Neural cell (in vitro differentiated cells): ENCODE measurements at regions not wholly inside any gene's neighbourhood (a gene's known extent, or its start where the extent isn't known, plus 50 kb on each side); places are given as distances from the start of the nearest gene placed in this dataset.

Source experiments
- H2AFZ ChIP-seq: fragments of 200-600, 300-800 bp; sonication (generic), shearing (Covaris generic); 2 replicates; pipeline ENCODE4 v1.6.0; 2014; ENCODE audit warnings: low read depth, mild to moderate bottlenecking, antibody characterized with exemption, low read length, moderate library complexity
- H3F3A ChIP-seq: fragments of 200-600 bp; shearing (Covaris generic); 2 replicates; pipeline ENCODE4 v1.6.1; 2016; ENCODE audit warnings: mild to moderate bottlenecking, moderate library complexity, mixed read lengths, antibody characterized with exemption, low read length; ENCODE audit not compliant: insufficient read depth, poor library complexity, severe bottlenecking
- H3K27ac ChIP-seq: fragments of 200-600, 300-800 bp; sonication (generic), shearing (Covaris generic); 2 replicates; pipeline ENCODE4 v1.5.1; 2014; ENCODE audit warnings: mild to moderate bottlenecking, low read length, moderate library complexity
- H3K27me3 ChIP-seq: fragments of 300-800, 200-600 bp; sonication (generic), shearing (Covaris generic); 2 replicates; pipeline ENCODE4 v1.6.0; 2014; ENCODE audit warnings: mild to moderate bottlenecking, low read depth, low read length, moderate library complexity; ENCODE audit not compliant: insufficient read depth
- H3K36me3 ChIP-seq: fragments of 300-800, 200-600 bp; sonication (generic), shearing (Covaris generic); 2 replicates; pipeline ENCODE4 v1.5.1; 2014; ENCODE audit warnings: mild to moderate bottlenecking, antibody characterized with exemption, low read length, moderate library complexity; ENCODE audit not compliant: insufficient read depth
- H3K4me2 ChIP-seq: fragments of 300-800, 200-600 bp; sonication (generic), shearing (Covaris generic); 2 replicates; pipeline ENCODE4 v1.6.0; 2014; ENCODE audit warnings: mild to moderate bottlenecking, low read length
- H3K4me3 ChIP-seq: fragments of 300-800, 200-600 bp; sonication (generic), shearing (Covaris generic); 2 replicates; pipeline ENCODE4 v1.5.1; 2014; ENCODE audit warnings: mild to moderate bottlenecking, low read length, moderate library complexity
- H3K79me2 ChIP-seq: fragments of 200-600 bp; shearing (Covaris generic); replicated peaks from 2 replicates; pipeline ENCODE4 v1.6.0; 2014; ENCODE audit warnings: mild to moderate bottlenecking, low read length, moderate library complexity; ENCODE audit not compliant: insufficient read depth
- H3K9ac ChIP-seq: fragments of 300-800, 200-600 bp; sonication (generic), shearing (Covaris generic); 2 replicates; pipeline ENCODE4 v1.6.1; 2016; ENCODE audit warnings: mild to moderate bottlenecking, low read length, mixed read lengths
- H3K9me2 ChIP-seq: fragments of 200-600 bp; shearing (Covaris generic); 2 replicates; pipeline ENCODE4 v1.6.1; 2016; ENCODE audit warnings: mild to moderate bottlenecking, low read length, mixed read lengths; ENCODE audit not compliant: insufficient read depth
- H3K9me3 ChIP-seq: fragments of 200-600, 300-800 bp; sonication (generic), shearing (Covaris generic); 2 replicates; pipeline ENCODE4 v1.6.1; 2016; ENCODE audit warnings: mild to moderate bottlenecking, mixed run types, low read length, moderate library complexity, mixed read lengths
- H4K20me1 ChIP-seq: fragments of 200-600 bp; shearing (Covaris generic); 2 replicates; pipeline ENCODE4 v1.6.1; 2016; ENCODE audit warnings: mild to moderate bottlenecking, mixed run types; ENCODE audit not compliant: insufficient read depth
- EP300 ChIP-seq: fragments of 450-650 bp; conservative IDR thresholded peaks from 2 replicates; pipeline ENCODE4 v1.6.1; 2014; ENCODE audit warnings: antibody characterized with exemption, mild to moderate bottlenecking, moderate library complexity; ENCODE audit not compliant: poor library complexity, severe bottlenecking
- EZH2 ChIP-seq: fragments of 200-600, 300-800 bp; shearing (Covaris generic), sonication (generic); IDR thresholded peaks from 2 replicates; pipeline ENCODE4 v1.6.1; 2014; ENCODE audit warnings: antibody characterized with exemption, low read length, borderline replicate concordance, mild to moderate bottlenecking; ENCODE audit not compliant: insufficient read depth, poor library complexity, severe bottlenecking
- MXI1 ChIP-seq: fragments of 450-650 bp; conservative IDR thresholded peaks from 2 replicates; pipeline ENCODE4 v1.6.1; 2014; ENCODE audit warnings: antibody characterized with exemption, mild to moderate bottlenecking; ENCODE audit not compliant: poor library complexity, severe bottlenecking
- POLR2AphosphoS5 ChIP-seq: IDR thresholded peaks from 2 replicates; pipeline ENCODE4 v1.6.1; 2012
- RAD21 ChIP-seq: fragments of 450-650 bp; conservative IDR thresholded peaks from 2 replicates; pipeline ENCODE4 v1.6.1; 2014; ENCODE audit warnings: antibody characterized with exemption, mild to moderate bottlenecking, moderate library complexity
- SMC3 ChIP-seq: fragments of 450-650 bp; conservative IDR thresholded peaks from 2 replicates; pipeline ENCODE4 v1.6.1; 2014; ENCODE audit warnings: antibody characterized with exemption, mild to moderate bottlenecking, moderate library complexity; ENCODE audit not compliant: poor library complexity
- TAF1 ChIP-seq: IDR thresholded peaks from 2 replicates; pipeline ENCODE4 v1.6.1; 2012; ENCODE audit warnings: low read depth
- TF ChIP-seq, protein P1 (sequence below): fragments of 450-650 bp; IDR thresholded peaks from 2 replicates; pipeline ENCODE4 v1.5.1; 2014; ENCODE audit warnings: antibody characterized with exemption, mild to moderate bottlenecking, moderate library complexity; ENCODE audit not compliant: poor library complexity, severe bottlenecking
- TF ChIP-seq, protein P2 (sequence below): IDR thresholded peaks from 2 replicates; pipeline ENCODE4 v1.6.1; 2012; ENCODE audit warnings: borderline replicate concordance

DNA sequence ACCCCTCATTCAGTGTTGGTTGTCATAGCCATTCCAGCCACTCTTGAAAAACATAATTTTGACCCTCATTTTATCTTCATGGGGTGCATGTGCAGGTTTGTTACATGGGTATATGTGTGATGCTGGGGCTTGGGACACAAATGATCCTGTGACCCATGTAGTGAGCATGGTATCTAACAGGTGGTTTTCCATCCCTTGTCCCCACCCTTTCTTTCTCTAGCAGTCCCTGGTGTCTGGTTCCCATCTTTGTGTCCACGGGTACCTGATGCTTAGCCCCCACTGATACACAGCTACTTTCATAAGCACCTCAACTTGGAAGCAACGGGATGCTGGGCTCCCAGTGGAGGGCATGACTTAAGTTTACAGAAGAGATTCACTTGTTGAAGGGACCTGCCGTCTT lies 373.5 kb downstream of the UQCRFS1 start:
- Histone ChIP-seq H3K9ac (no peak overlapping the region), H3F3A (no peaks in the 10 kb centered on the region), H3K4me3 (no peak overlapping the region), H3K27ac (no peak overlapping the region), H4K20me1 (no peaks in the 10 kb centered on the region), H3K79me2 (no peaks in the 10 kb centered on the region), H3K9me3 (no peaks in the 10 kb centered on the region), H3K4me2 (no peak overlapping the region), H3K36me3 (no peaks in the 10 kb centered on the region), H3K9me2 (no peaks in the 10 kb centered on the region), H3K27me3 (no peaks in the 10 kb centered on the region), H2AFZ (no peak overlapping the region)
- TF ChIP-seq POLR2AphosphoS5 = no peak
- TF ChIP-seq, protein P1, sequence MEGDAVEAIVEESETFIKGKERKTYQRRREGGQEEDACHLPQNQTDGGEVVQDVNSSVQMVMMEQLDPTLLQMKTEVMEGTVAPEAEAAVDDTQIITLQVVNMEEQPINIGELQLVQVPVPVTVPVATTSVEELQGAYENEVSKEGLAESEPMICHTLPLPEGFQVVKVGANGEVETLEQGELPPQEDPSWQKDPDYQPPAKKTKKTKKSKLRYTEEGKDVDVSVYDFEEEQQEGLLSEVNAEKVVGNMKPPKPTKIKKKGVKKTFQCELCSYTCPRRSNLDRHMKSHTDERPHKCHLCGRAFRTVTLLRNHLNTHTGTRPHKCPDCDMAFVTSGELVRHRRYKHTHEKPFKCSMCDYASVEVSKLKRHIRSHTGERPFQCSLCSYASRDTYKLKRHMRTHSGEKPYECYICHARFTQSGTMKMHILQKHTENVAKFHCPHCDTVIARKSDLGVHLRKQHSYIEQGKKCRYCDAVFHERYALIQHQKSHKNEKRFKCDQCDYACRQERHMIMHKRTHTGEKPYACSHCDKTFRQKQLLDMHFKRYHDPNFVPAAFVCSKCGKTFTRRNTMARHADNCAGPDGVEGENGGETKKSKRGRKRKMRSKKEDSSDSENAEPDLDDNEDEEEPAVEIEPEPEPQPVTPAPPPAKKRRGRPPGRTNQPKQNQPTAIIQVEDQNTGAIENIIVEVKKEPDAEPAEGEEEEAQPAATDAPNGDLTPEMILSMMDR = no peak
- TF ChIP-seq SMC3 = no peak
- TF ChIP-seq TAF1 = no peak
- TF ChIP-seq EP300 = no peak
- TF ChIP-seq, protein P2, sequence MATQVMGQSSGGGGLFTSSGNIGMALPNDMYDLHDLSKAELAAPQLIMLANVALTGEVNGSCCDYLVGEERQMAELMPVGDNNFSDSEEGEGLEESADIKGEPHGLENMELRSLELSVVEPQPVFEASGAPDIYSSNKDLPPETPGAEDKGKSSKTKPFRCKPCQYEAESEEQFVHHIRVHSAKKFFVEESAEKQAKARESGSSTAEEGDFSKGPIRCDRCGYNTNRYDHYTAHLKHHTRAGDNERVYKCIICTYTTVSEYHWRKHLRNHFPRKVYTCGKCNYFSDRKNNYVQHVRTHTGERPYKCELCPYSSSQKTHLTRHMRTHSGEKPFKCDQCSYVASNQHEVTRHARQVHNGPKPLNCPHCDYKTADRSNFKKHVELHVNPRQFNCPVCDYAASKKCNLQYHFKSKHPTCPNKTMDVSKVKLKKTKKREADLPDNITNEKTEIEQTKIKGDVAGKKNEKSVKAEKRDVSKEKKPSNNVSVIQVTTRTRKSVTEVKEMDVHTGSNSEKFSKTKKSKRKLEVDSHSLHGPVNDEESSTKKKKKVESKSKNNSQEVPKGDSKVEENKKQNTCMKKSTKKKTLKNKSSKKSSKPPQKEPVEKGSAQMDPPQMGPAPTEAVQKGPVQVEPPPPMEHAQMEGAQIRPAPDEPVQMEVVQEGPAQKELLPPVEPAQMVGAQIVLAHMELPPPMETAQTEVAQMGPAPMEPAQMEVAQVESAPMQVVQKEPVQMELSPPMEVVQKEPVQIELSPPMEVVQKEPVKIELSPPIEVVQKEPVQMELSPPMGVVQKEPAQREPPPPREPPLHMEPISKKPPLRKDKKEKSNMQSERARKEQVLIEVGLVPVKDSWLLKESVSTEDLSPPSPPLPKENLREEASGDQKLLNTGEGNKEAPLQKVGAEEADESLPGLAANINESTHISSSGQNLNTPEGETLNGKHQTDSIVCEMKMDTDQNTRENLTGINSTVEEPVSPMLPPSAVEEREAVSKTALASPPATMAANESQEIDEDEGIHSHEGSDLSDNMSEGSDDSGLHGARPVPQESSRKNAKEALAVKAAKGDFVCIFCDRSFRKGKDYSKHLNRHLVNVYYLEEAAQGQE = no peak
- TF ChIP-seq MXI1 = no peak
- no peak for TF ChIP-seq RAD21
- TF ChIP-seq EZH2 = no peak

DNA sequence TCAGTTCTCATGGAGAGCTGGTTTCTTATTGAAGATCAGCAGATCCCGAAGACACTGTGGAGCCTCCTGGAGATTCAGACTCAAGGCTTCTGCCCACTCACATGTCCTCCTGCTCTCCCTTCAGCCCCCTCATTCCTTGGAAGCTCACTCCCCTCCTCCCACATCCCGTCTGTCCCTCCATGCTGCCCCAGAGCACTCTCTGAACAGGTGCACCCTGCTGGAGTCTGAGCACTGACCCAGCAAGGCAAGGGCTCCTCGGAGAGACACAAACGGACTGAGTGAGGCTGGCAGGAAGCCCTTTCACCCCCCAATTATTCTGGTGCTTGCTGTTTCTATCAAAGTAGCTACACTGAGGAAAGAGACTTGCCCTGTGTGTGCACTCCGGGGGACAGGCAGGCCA lies 374.0 kb downstream of the UQCRFS1 start:
- no peak for TF ChIP-seq TAF1
- no peak for TF ChIP-seq EZH2
- no peak for TF ChIP-seq SMC3
- TF ChIP-seq, protein P2 = no peak
- no peak for TF ChIP-seq MXI1
- TF ChIP-seq, protein P1 = no peak
- TF ChIP-seq RAD21 = no peak
- no peak for TF ChIP-seq POLR2AphosphoS5
- TF ChIP-seq EP300 = no peak
- no peaks in the 10 kb centered on the region for H3K79me2 ChIP-seq
- no peak overlapping the region for H3K27ac ChIP-seq
- H3K4me3 ChIP-seq = no peak overlapping the region
- no peaks in the 10 kb centered on the region for H3K36me3 ChIP-seq
- no peak overlapping the region for H3K9ac ChIP-seq
- no peaks in the 10 kb centered on the region for H3K9me3 ChIP-seq
- no peaks in the 10 kb centered on the region for H3K27me3 ChIP-seq
- H3F3A ChIP-seq = no peaks in the 10 kb centered on the region
- no peaks in the 10 kb centered on the region for H4K20me1 ChIP-seq
- no peak overlapping the region for H3K4me2 ChIP-seq
- H3K9me2 ChIP-seq = no peaks in the 10 kb centered on the region
- no peak overlapping the region for H2AFZ ChIP-seq
